ENCODE measurements at regions not wholly inside any gene's neighbourhood (a gene's known extent, or its start where the extent isn't known, plus 50 kb on each side); places are given as distances from the start of the nearest gene placed in this dataset.
"Not testable (repeated sequence)": the region's sequence is repeated elsewhere in the genome, so short reads cannot be mapped to it uniquely, and the experiment has no call there.

DNA sequence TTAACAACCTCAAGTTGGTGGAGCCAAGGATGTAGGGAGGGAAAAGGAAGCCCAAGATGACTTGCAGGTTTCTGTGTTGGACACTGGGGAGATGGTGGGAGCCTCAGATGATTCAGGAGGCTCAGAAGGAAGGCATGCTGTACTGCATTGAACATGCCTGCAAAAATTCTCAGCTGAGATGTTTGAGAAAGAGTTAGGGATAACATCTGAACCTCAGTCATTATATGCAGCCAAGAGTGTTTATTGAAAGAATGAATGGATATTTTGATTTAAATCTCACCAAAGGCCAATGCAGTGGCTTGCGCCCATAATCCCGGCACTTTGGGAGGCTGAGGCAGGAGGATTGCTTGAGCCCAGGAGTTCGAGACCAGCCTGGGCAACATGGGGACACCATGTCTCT, 243.0 kb downstream of the MYCN start:
- Histone ChIP-seq H3K9ac (ENCODE audit: low read length) (no peak overlapping the region), H3K4me2 (ENCODE audit: low read length) (no peak overlapping the region), H3K27me3 (ENCODE audit: insufficient read depth, low read depth, low read length) (no peaks in the 10 kb centered on the region), H3K9me3 (ENCODE audit: low read length) (no peaks in the 10 kb centered on the region), H2AFZ (ENCODE audit: low read depth, low read length) (no peak overlapping the region), H3F3A (ENCODE audit: insufficient read depth, low read length, poor library complexity, severe bottlenecking) (no peaks in the 10 kb centered on the region), H3K79me2 (replicated peaks; ENCODE audit: insufficient read depth, low read length) (no peaks in the 10 kb centered on the region), H3K27ac (ENCODE audit: low read length) (no peak overlapping the region), H3K36me3 (ENCODE audit: insufficient read depth, low read length) (no peaks in the 10 kb centered on the region), H4K20me1 (ENCODE audit: insufficient read depth) (no peaks in the 10 kb centered on the region), H3K9me2 (ENCODE audit: insufficient read depth, low read length) (no peaks in the 10 kb centered on the region), H3K4me3 (ENCODE audit: low read length) (no peak overlapping the region)
- no peak for TF ChIP-seq CTCF (IDR thresholded peaks at IDR 0.05; ENCODE audit: poor library complexity, severe bottlenecking)
- TF ChIP-seq, protein P1, sequence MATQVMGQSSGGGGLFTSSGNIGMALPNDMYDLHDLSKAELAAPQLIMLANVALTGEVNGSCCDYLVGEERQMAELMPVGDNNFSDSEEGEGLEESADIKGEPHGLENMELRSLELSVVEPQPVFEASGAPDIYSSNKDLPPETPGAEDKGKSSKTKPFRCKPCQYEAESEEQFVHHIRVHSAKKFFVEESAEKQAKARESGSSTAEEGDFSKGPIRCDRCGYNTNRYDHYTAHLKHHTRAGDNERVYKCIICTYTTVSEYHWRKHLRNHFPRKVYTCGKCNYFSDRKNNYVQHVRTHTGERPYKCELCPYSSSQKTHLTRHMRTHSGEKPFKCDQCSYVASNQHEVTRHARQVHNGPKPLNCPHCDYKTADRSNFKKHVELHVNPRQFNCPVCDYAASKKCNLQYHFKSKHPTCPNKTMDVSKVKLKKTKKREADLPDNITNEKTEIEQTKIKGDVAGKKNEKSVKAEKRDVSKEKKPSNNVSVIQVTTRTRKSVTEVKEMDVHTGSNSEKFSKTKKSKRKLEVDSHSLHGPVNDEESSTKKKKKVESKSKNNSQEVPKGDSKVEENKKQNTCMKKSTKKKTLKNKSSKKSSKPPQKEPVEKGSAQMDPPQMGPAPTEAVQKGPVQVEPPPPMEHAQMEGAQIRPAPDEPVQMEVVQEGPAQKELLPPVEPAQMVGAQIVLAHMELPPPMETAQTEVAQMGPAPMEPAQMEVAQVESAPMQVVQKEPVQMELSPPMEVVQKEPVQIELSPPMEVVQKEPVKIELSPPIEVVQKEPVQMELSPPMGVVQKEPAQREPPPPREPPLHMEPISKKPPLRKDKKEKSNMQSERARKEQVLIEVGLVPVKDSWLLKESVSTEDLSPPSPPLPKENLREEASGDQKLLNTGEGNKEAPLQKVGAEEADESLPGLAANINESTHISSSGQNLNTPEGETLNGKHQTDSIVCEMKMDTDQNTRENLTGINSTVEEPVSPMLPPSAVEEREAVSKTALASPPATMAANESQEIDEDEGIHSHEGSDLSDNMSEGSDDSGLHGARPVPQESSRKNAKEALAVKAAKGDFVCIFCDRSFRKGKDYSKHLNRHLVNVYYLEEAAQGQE (IDR thresholded peaks at IDR 0.05; ENCODE audit: borderline replicate concordance) = no peak
- TF ChIP-seq TAF1 (IDR thresholded peaks at IDR 0.05; ENCODE audit: low read depth) = no peak
- no peak for TF ChIP-seq POLR2AphosphoS5 (IDR thresholded peaks at IDR 0.05)
- no peak for TF ChIP-seq RAD21 (conservative IDR thresholded peaks at IDR 0.05)
- no peak for TF ChIP-seq EP300 (conservative IDR thresholded peaks at IDR 0.05; ENCODE audit: poor library complexity, severe bottlenecking)
- TF ChIP-seq EZH2 (IDR thresholded peaks at IDR 0.05; ENCODE audit: borderline replicate concordance, insufficient read depth, low read length, poor library complexity, severe bottlenecking) = no peak
- no peak for TF ChIP-seq SMC3 (conservative IDR thresholded peaks at IDR 0.05; ENCODE audit: poor library complexity)
- TF ChIP-seq MXI1 (conservative IDR thresholded peaks at IDR 0.05; ENCODE audit: poor library complexity, severe bottlenecking) = no peak

DNA sequence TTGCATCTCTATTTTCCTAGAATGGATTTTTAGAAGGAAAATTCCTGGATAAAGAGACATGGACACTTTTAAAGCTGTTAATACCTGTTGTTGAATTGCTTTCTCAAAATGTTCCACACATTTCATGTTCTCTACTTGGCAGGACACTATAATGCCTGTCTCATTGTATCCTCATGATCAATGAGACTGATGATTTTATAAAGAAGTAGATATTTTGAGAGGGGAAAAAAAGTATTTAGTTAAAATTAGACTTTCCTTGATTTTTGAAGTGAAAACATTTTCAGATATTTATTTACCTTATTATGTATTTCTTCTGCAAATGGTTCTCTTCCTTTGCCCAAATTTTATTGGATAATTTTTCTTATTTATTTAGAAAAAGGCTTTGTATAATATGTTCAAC, 242.5 kb downstream of the MYCN start:
- Histone ChIP-seq H4K20me1 (ENCODE audit: insufficient read depth) (no peaks in the 10 kb centered on the region), H3K9ac (ENCODE audit: low read length) (no peak overlapping the region), H3K4me3 (ENCODE audit: low read length) (no peak overlapping the region), H3K27me3 (ENCODE audit: insufficient read depth, low read depth, low read length) (no peaks in the 10 kb centered on the region), H3K27ac (ENCODE audit: low read length) (no peak overlapping the region), H2AFZ (ENCODE audit: low read depth, low read length) (no peak overlapping the region), H3K79me2 (replicated peaks; ENCODE audit: insufficient read depth, low read length) (no peaks in the 10 kb centered on the region), H3F3A (ENCODE audit: insufficient read depth, low read length, poor library complexity, severe bottlenecking) (no peaks in the 10 kb centered on the region), H3K9me2 (ENCODE audit: insufficient read depth, low read length) (no peaks in the 10 kb centered on the region), H3K9me3 (ENCODE audit: low read length) (no peaks in the 10 kb centered on the region), H3K4me2 (ENCODE audit: low read length) (no peak overlapping the region), H3K36me3 (ENCODE audit: insufficient read depth, low read length) (no peaks in the 10 kb centered on the region)
- TF ChIP-seq EP300 (conservative IDR thresholded peaks at IDR 0.05; ENCODE audit: poor library complexity, severe bottlenecking) (no peak), CTCF (IDR thresholded peaks at IDR 0.05; ENCODE audit: poor library complexity, severe bottlenecking) (no peak), EZH2 (IDR thresholded peaks at IDR 0.05; ENCODE audit: borderline replicate concordance, insufficient read depth, low read length, poor library complexity, severe bottlenecking) (no peak), TAF1 (IDR thresholded peaks at IDR 0.05; ENCODE audit: low read depth) (no peak), MXI1 (conservative IDR thresholded peaks at IDR 0.05; ENCODE audit: poor library complexity, severe bottlenecking) (no peak), RAD21 (conservative IDR thresholded peaks at IDR 0.05) (no peak), SMC3 (conservative IDR thresholded peaks at IDR 0.05; ENCODE audit: poor library complexity) (no peak), POLR2AphosphoS5 (IDR thresholded peaks at IDR 0.05) (no peak)
- TF ChIP-seq, protein P1 (IDR thresholded peaks at IDR 0.05; ENCODE audit: borderline replicate concordance) = no peak

- H3K9ac ChIP-seq (ENCODE audit: low read length); H3K9me2 ChIP-seq (ENCODE audit: insufficient read depth, low read length); H3K36me3 ChIP-seq (ENCODE audit: insufficient read depth, low read length); H3K4me2 ChIP-seq (ENCODE audit: low read length); H3K9me3 ChIP-seq (ENCODE audit: low read length); H3F3A ChIP-seq (ENCODE audit: insufficient read depth, low read length, poor library complexity, severe bottlenecking); H4K20me1 ChIP-seq (ENCODE audit: insufficient read depth); H2AFZ ChIP-seq (ENCODE audit: low read depth, low read length); H3K79me2 ChIP-seq (replicated peaks; ENCODE audit: insufficient read depth, low read length); H3K27ac ChIP-seq (ENCODE audit: low read length); H3K4me3 ChIP-seq (ENCODE audit: low read length); H3K27me3 ChIP-seq (ENCODE audit: insufficient read depth, low read depth, low read length): not testable (repeated sequence)
Observed at GRCh38 chr2:16182311-16182815, 242.0 kb downstream of the MYCN start.
